IMR-90 (cell line): ENCODE measurements at regions not wholly inside any gene's neighbourhood (a gene's known extent, or its start where the extent isn't known, plus 50 kb on each side); places are given as distances from the start of the nearest gene placed in this dataset.

Experiments used
- ATAC-seq: fragments of 200-7000 bp; cut with Tn5 transposase; 2 replicates; pipeline ENCODE4 v1.9.1; 2020; ENCODE audit warnings: low read depth, mild to moderate bottlenecking, moderate library complexity
- BruUV-seq: library from RNA; stranded (reverse); fragments of 400-500 nt; replicated peaks from 2 replicates; lab custom pipeline; 2021; lab: Mats Ljungman, UMichigan
- CTCF ChIA-PET: fragments of 300-600 bp; formaldehyde crosslinking; extraction: SDS; loops from one replicate; lab custom pipeline; 2021; ENCODE audit warnings: antibody characterized with exemption; lab: Yijun Ruan, JAX
- POLR2A ChIA-PET: fragments of 300-600 bp; sonication (Branson Sonifier 250); formaldehyde crosslinking; loops from one replicate; lab custom pipeline; 2022; ENCODE audit warnings: antibody characterized with exemption; ENCODE audit not compliant: unreplicated experiment; lab: Charles Lee
- DNase-seq: peaks from one replicate; pipeline ENCODE4 v3.0.0; 2013
- H2AFZ ChIP-seq: replicated peaks from 2 replicates; pipeline ENCODE3; 2013; ENCODE audit warnings: low read length, mild to moderate bottlenecking; ENCODE audit not compliant: poor library complexity
- H2AK5ac ChIP-seq: 2 replicates; pipeline ENCODE4 v1.6.1; 2013; ENCODE audit warnings: low read depth, low read length, inconsistent platforms
- H2AK9ac ChIP-seq: replicated peaks from 2 replicates; pipeline ENCODE3; 2013; ENCODE audit warnings: mild to moderate bottlenecking, low read depth, low read length, moderate library complexity; ENCODE audit not compliant: poor library complexity
- H2BK120ac ChIP-seq: 2 replicates; pipeline ENCODE4 v1.6.1; 2013; ENCODE audit warnings: low read depth, low read length, inconsistent platforms
- H2BK15ac ChIP-seq: 3 replicates; pipeline ENCODE4 v1.6.1; 2013; ENCODE audit warnings: low read depth, low read length, inconsistent platforms
- H2BK20ac ChIP-seq: 2 replicates; pipeline ENCODE4 v1.6.1; 2013; ENCODE audit warnings: low read depth, mild to moderate bottlenecking, inconsistent platforms, low read length, moderate library complexity
- H2BK5ac ChIP-seq: 2 replicates; pipeline ENCODE4 v1.6.1; 2013; ENCODE audit warnings: mild to moderate bottlenecking, low read depth, low read length, inconsistent platforms; ENCODE audit not compliant: poor library complexity, severe bottlenecking
- H3K14ac ChIP-seq: replicated peaks from 2 replicates; pipeline ENCODE4 v1.6.1; 2013; ENCODE audit warnings: low read depth, low read length, inconsistent platforms
- H3K18ac ChIP-seq: 2 replicates; pipeline ENCODE4 v1.6.1; 2013; ENCODE audit warnings: low read depth, low read length, control low read depth
- H3K23ac ChIP-seq: 2 replicates; pipeline ENCODE4 v1.6.1; 2013; ENCODE audit warnings: low read depth, low read length, inconsistent platforms
- H3K27ac ChIP-seq: 2 replicates; pipeline ENCODE4 v1.5.1; 2013; ENCODE audit warnings: mild to moderate bottlenecking, control low read depth, low read length; ENCODE audit not compliant: insufficient read depth
- H3K27me3 ChIP-seq: 2 replicates; pipeline ENCODE4 v1.6.1; 2013; ENCODE audit warnings: low read length; ENCODE audit not compliant: control insufficient read depth, insufficient read depth
- H3K36me3 ChIP-seq: 2 replicates; pipeline ENCODE4 v1.6.1; 2013; ENCODE audit warnings: low read length, mixed read lengths; ENCODE audit not compliant: control insufficient read depth, insufficient read depth
- H3K4ac ChIP-seq: 2 replicates; pipeline ENCODE4 v1.6.1; 2013; ENCODE audit warnings: low read depth, low read length, inconsistent platforms
- H3K4me1 ChIP-seq: 2 replicates; pipeline ENCODE4 v1.6.1; 2013; ENCODE audit warnings: low read length, mixed read lengths; ENCODE audit not compliant: control insufficient read depth, insufficient read depth
- H3K4me2 ChIP-seq: 2 replicates; pipeline ENCODE4 v1.6.1; 2013; ENCODE audit warnings: low read depth, mild to moderate bottlenecking, control low read depth, low read length, moderate library complexity
- H3K4me3 ChIP-seq: 2 replicates; pipeline ENCODE4 v1.5.1; 2013; ENCODE audit warnings: low read depth, mild to moderate bottlenecking, control low read depth, low read length, moderate library complexity; ENCODE audit not compliant: insufficient read depth
- H3K56ac ChIP-seq: 2 replicates; pipeline ENCODE4 v1.6.1; 2013; ENCODE audit warnings: low read length, inconsistent platforms; ENCODE audit not compliant: insufficient read depth; ENCODE audit errors: extremely low read depth
- H3K79me1 ChIP-seq, 2 experiments: 2 replicates each; pipeline ENCODE4 v1.6.1; 2013; ENCODE audit warnings: low read length in 2 of 2, inconsistent platforms in 1 of 2, low read depth in 1 of 2
- H3K9ac ChIP-seq: 2 replicates; pipeline ENCODE4 v1.6.1; 2013; ENCODE audit warnings: low read depth, low read length, control low read depth
- H3K9me1 ChIP-seq: 2 replicates; pipeline ENCODE4 v1.6.1; 2013; ENCODE audit warnings: low read length, inconsistent platforms; ENCODE audit not compliant: insufficient read depth
- H3K9me3 ChIP-seq: 2 replicates; pipeline ENCODE4 v1.6.1; 2013; ENCODE audit warnings: low read length; ENCODE audit not compliant: control insufficient read depth, insufficient read depth
- H4K20me1 ChIP-seq: 2 replicates; pipeline ENCODE4 v1.6.1; 2013; ENCODE audit warnings: low read length, inconsistent platforms; ENCODE audit not compliant: insufficient read depth
- H4K5ac ChIP-seq: 2 replicates; pipeline ENCODE4 v1.6.1; 2013; ENCODE audit warnings: mild to moderate bottlenecking, low read depth, low read length, control low read depth
- H4K8ac ChIP-seq, 2 experiments: 2 replicates each; pipeline ENCODE4 v1.6.1; 2013; ENCODE audit warnings: low read depth in 2 of 2, low read length in 2 of 2, control low read depth in 1 of 2, inconsistent platforms in 1 of 2
- H4K91ac ChIP-seq: 2 replicates; pipeline ENCODE4 v1.6.1; 2013; ENCODE audit warnings: low read depth, low read length, inconsistent platforms; ENCODE audit not compliant: insufficient read depth
- ELK1 ChIP-seq: fragments of 150-350 bp; IDR thresholded peaks from 2 replicates; pipeline ENCODE4 v1.6.1; 2016; ENCODE audit warnings: low read depth, mild to moderate bottlenecking, low read length, moderate library complexity, borderline replicate concordance
- RCOR1 ChIP-seq: IDR thresholded peaks from 2 replicates; pipeline ENCODE4 v1.6.1; 2012; ENCODE audit warnings: mild to moderate bottlenecking, low read length, improper control_type of control experiment; ENCODE audit not compliant: insufficient replicate concordance
- WGBS, 2 experiments: methylation state at CpG; one replicate each; pipeline versions ENCODE4 v1.1.5 to v1.1.7; 2013; ENCODE audit warnings: missing lambda C conversion rate in 2 of 2; ENCODE audit not compliant: insufficient read length in 1 of 2; ENCODE audit errors: extremely low coverage in 2 of 2; 5-methylcytosine and 5-hydroxymethylcytosine counted together
- dilution Hi-C: fragments of 300-500 bp; cut with HindIII; formaldehyde crosslinking; loops from one replicate; pipeline ENCODE4 v1.14.3; 2018; ENCODE audit warnings: low sequenced_read_pairs; ENCODE audit not compliant: unreplicated experiment
- in situ Hi-C: fragments of 300-500 bp; cut with MboI; formaldehyde crosslinking; loops from 3 replicates; pipeline ENCODE4 v1.14.3; 2019; ENCODE audit warnings: low sequenced_read_pairs, inconsistent platforms, mixed read lengths
- intact Hi-C: fragments of 100-400 bp; cut with micrococcal nuclease; formaldehyde crosslinking; loops from 2 replicates; pipeline ENCODE4 v1.10.0; 2022

- ATAC-seq (no peak), DNase-seq (no peak)
- Histone ChIP-seq H3K4ac (no peak overlapping the region), H3K9me1 (no peaks in the 10 kb centered on the region), H4K91ac (no peak overlapping the region), H2BK15ac (no peak overlapping the region), H3K23ac (no peak overlapping the region), H4K20me1 (no peaks in the 10 kb centered on the region), H3K9ac (no peak overlapping the region), H3K18ac (no peak overlapping the region), H3K79me1 (no peaks in the 10 kb centered on the region), H3K27ac (no peak overlapping the region), H3K9me3 (no peaks in the 10 kb centered on the region), H4K5ac (no peak overlapping the region), H3K14ac (no peak overlapping the region), H3K36me3 (no peaks in the 10 kb centered on the region), H4K8ac (no peak overlapping the region), H3K4me3 (no peak overlapping the region), H2AK9ac (no peak overlapping the region), H2BK20ac (no peak overlapping the region), H2AK5ac (no peak overlapping the region), H2BK120ac (no peak overlapping the region), H3K56ac (no peak overlapping the region), H2AFZ (no peak overlapping the region), H3K4me2 (no peak overlapping the region), H2BK5ac (no peak overlapping the region), H3K27me3 (no peaks in the 10 kb centered on the region), H3K4me1 (no peaks in the 10 kb centered on the region)
- CTCF ChIA-PET: interaction anchor here (0.6 kb wide), 1 partner anchor 1235 kb away, joined by 6 read pairs; no protein-coding TSS in a partner anchor
- in situ Hi-C loops (no loop called here), dilution Hi-C loops (no loop called here), intact Hi-C loops (no loop called here)
- WGBS, 2 experiments: 100% methylated on average over 1 of the region's 3 CpGs; no CpG with 5 or more reads in 1 of the 2 experiments
- POLR2A ChIA-PET: no interaction called here
- no TSS peak for BruUV-seq
- TF ChIP-seq ELK1: no peak
- no peak for TF ChIP-seq RCOR1
These were observed 381.5 kb upstream of the MPDZ start for GRCh38 chr9:13661014-13661413.
